ENCODE measurements at regions not wholly inside any gene's neighbourhood (a gene's known extent, or its start where the extent isn't known, plus 50 kb on each side); places are given as distances from the start of the nearest gene placed in this dataset.
"Not testable (repeated sequence)": the region's sequence is repeated elsewhere in the genome, so short reads cannot be mapped to it uniquely, and the experiment has no call there.

- TF ChIP-seq CTCF (IDR thresholded peaks at IDR 0.05) (no peak), POLR2A (IDR thresholded peaks at IDR 0.05) (no peak)
- Histone ChIP-seq H3K4me3 (no peak overlapping the region), H3K36me3 (no peaks in the 10 kb centered on the region), H3K27me3 (no peaks in the 10 kb centered on the region), H3K27ac (no peak overlapping the region), H3K4me1 (no peaks in the 10 kb centered on the region), H3K9me3 (peaks cover 0 to 7% (median 0%) of the 10 kb centered on the region in 12 donors)
- DNase-seq (no peak), ATAC-seq (no peak)
- WGBS, 4 donors = 38 to 44% (median 41%) methylated on average over 5 of the region's 5 CpGs
- intact Hi-C loops (cut with DNase I) = loop anchor here in 1 of 10 donors (10.0 kb wide), 1 partner anchor 88 kb away; no protein-coding TSS in a partner anchor
Observed at GRCh38 chr1:170426596-170426995, 105.4 kb upstream of the GORAB start.

GRCh38 chr1:170427002-170427401 is 105.0 kb upstream of the GORAB start:
- intact Hi-C loops (cut with DNase I) = loop anchor here in 1 of 10 donors (10.0 kb wide), 1 partner anchor 88 kb away; no protein-coding TSS in a partner anchor
- not testable (repeated sequence) for DNase-seq

DNA sequence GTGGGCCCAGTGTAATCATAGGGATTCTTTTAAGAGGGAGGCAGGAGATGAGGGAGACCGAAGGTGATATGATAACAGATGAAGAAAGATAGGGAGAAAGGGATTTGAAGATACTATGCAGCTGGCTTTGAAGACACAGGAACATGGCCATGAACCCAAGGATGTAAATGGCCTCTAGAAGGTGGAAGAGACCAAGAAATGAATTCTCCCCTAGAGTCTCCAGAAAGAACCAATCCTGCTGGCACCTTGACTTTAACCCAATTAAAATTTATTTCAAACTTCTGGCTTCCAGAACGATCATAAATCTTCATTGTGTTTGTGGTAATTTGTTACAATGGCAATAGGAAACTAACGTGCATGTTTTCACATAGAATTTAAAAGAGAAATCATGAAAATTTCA is 95.0 kb upstream of the GORAB start:
- Histone ChIP-seq H3K9me3 (peaks cover 0 to 6% (median 0%) of the 10 kb centered on the region in 12 donors), H3K4me3 (no peak overlapping the region), H3K27me3 (no peaks in the 10 kb centered on the region), H3K36me3 (no peaks in the 10 kb centered on the region), H3K4me1 (no peaks in the 10 kb centered on the region), H3K27ac (no peak overlapping the region)
- intact Hi-C loops (cut with DNase I) = no loop called here
- ATAC-seq (no peak), DNase-seq (no peak)
- WGBS, 4 donors = 57 to 78% (median 66%) methylated on average over 3 of the region's 3 CpGs
- TF ChIP-seq CTCF (IDR thresholded peaks at IDR 0.05) = peak in 3 of 12 donors; percentile 23 to 36 (median 27)
- no peak for TF ChIP-seq POLR2A (IDR thresholded peaks at IDR 0.05)

More at GRCh38 chr1:170427002-170427401, 105.0 kb upstream of the GORAB start:
- H3K9me3 ChIP-seq, H3K27me3 ChIP-seq, ATAC-seq, H3K36me3 ChIP-seq, H3K4me3 ChIP-seq, H3K27ac ChIP-seq, H3K4me1 ChIP-seq: not testable (repeated sequence)
- WGBS, 4 donors = 29 to 80% (median 47%) methylated on average over 1 of the region's 1 CpG

- intact Hi-C loops (cut with DNase I) = no loop called here
- Histone ChIP-seq H3K27me3 (no peaks in the 10 kb centered on the region), H3K36me3 (no peaks in the 10 kb centered on the region), H3K4me3 (no peak overlapping the region), H3K4me1 (no peaks in the 10 kb centered on the region), H3K27ac (no peak overlapping the region), H3K9me3 (peaks cover 0 to 6% (median 0%) of the 10 kb centered on the region in 12 donors)
- TF ChIP-seq CTCF (IDR thresholded peaks at IDR 0.05) (no peak), POLR2A (IDR thresholded peaks at IDR 0.05) (no peak)
- 46 to 79% (median 63%) methylated on average over 3 of the region's 3 CpGs for WGBS, 4 donors
- ATAC-seq (peak in 1 of 4 donors; percentile 55), DNase-seq (no peak)
Observed at GRCh38 chr1:170445096-170445495, 86.9 kb upstream of the GORAB start.

GRCh38 chr1:170448661-170449158 is 83.3 kb upstream of the GORAB start:
- no peaks in the 10 kb centered on the region for H3K36me3 ChIP-seq
- intact Hi-C loops (cut with DNase I) = no loop called here
- peaks cover 0 to 11% (median 0%) of the 10 kb centered on the region in 12 donors for H3K9me3 ChIP-seq
- H3K27ac ChIP-seq = no peak overlapping the region
- H3K4me3 ChIP-seq = no peak overlapping the region
- TF ChIP-seq POLR2A (IDR thresholded peaks at IDR 0.05) = no peak
- no peak for TF ChIP-seq CTCF (IDR thresholded peaks at IDR 0.05)
- H3K4me1 ChIP-seq = no peaks in the 10 kb centered on the region
- no peaks in the 10 kb centered on the region for H3K27me3 ChIP-seq
- DNase-seq = no peak
- no peak for ATAC-seq

All from heart left ventricle (tissue), 16 donors.